HG03565 (cell line): ENCODE measurements at regions not wholly inside any gene's neighbourhood (a gene's known extent, or its start where the extent isn't known, plus 50 kb on each side); places are given as distances from the start of the nearest gene placed in this dataset.
"Not testable (repeated sequence)": the region's sequence is repeated elsewhere in the genome, so short reads cannot be mapped to it uniquely, and the experiment has no call there.

Experiments used
- ATAC-seq: cut with Tn5 transposase; IDR thresholded peaks from one replicate; pipeline ENCODE4 v1.9.1; 2021; ENCODE audit warnings: mild to moderate bottlenecking, moderate library complexity; ENCODE audit not compliant: unreplicated experiment

- not testable (repeated sequence) for ATAC-seq
These were observed 150.9 kb upstream of the TEX13D start for GRCh38 chrX:124181515-124181914.

- no peak for ATAC-seq
These were observed 142.0 kb upstream of the TEX13D start for GRCh38 chrX:124190440-124190839.

- no peak for ATAC-seq
These were observed 138.3 kb upstream of the TEX13D start for GRCh38 chrX:124194199-124194598.

GRCh38 chrX:124194901-124195300, 137.6 kb upstream of the TEX13D start:
- ATAC-seq = no peak

- ATAC-seq = no peak
These were observed 129.1 kb upstream of the TEX13D start for GRCh38 chrX:124203311-124203710.

- ATAC-seq = no peak
These were observed 123.8 kb upstream of the TEX13D start for GRCh38 chrX:124208660-124209059.

GRCh38 chrX:124209792-124210576, 122.5 kb upstream of the TEX13D start:
- no peak for ATAC-seq

GRCh38 chrX:124211312-124211942, 121.0 kb upstream of the TEX13D start:
- peak; percentile 89 for ATAC-seq

GRCh38 chrX:124212622-124213021, 119.8 kb upstream of the TEX13D start:
- ATAC-seq = no peak

- ATAC-seq = no peak
These were observed 116.7 kb upstream of the TEX13D start for GRCh38 chrX:124215786-124216185.

- no peak for ATAC-seq
These were observed 115.9 kb upstream of the TEX13D start for GRCh38 chrX:124216396-124217115.

GRCh38 chrX:124217304-124218251, 114.9 kb upstream of the TEX13D start:
- peak; percentile 76 for ATAC-seq

GRCh38 chrX:124223524-124223923, 108.9 kb upstream of the TEX13D start:
- ATAC-seq = no peak

GRCh38 chrX:124224528-124224927, 107.9 kb upstream of the TEX13D start:
- ATAC-seq = no peak

- no peak for ATAC-seq
These were observed 106.3 kb upstream of the TEX13D start for GRCh38 chrX:124226129-124226528.

GRCh38 chrX:124228849-124229248, 103.6 kb upstream of the TEX13D start:
- ATAC-seq = no peak

GRCh38 chrX:124229374-124229773, 103.1 kb upstream of the TEX13D start:
- ATAC-seq = no peak

- no peak for ATAC-seq
These were observed 101.6 kb upstream of the TEX13D start for GRCh38 chrX:124230655-124231450.

GRCh38 chrX:124231451-124231759, 101.1 kb upstream of the TEX13D start:
- ATAC-seq = no peak
